NB4 (cell line): ENCODE measurements at regions not wholly inside any gene's neighbourhood (a gene's known extent, or its start where the extent isn't known, plus 50 kb on each side); places are given as distances from the start of the nearest gene placed in this dataset.

Experiments
- DNase-seq: peaks from one replicate; pipeline ENCODE4 v3.0.0; 2010; ENCODE audit warnings: low read depth
- H3K4me3 ChIP-seq: one replicate; pipeline ENCODE4 v1.5.1; 2011; ENCODE audit warnings: mild to moderate bottlenecking, low read depth, low read length, moderate library complexity
- MYC ChIP-seq: IDR thresholded peaks from 2 replicates; pipeline ENCODE4 v1.6.1; 2011; ENCODE audit warnings: low read depth, low read length
- POLR2A ChIP-seq: IDR thresholded peaks from 2 replicates; pipeline ENCODE4 v1.6.1; 2011; ENCODE audit warnings: mild to moderate bottlenecking; ENCODE audit not compliant: insufficient read length; ENCODE audit errors: extremely low read depth
- TF ChIP-seq, protein P1 (sequence below): IDR thresholded peaks from 2 replicates; pipeline ENCODE4 v1.6.1; 2011; ENCODE audit warnings: low read depth, low read length
- TF ChIP-seq, protein P2 (sequence below): IDR thresholded peaks from one replicate; pipeline ENCODE4 v1.5.1; 2012; ENCODE audit warnings: low read depth, low read length

DNA sequence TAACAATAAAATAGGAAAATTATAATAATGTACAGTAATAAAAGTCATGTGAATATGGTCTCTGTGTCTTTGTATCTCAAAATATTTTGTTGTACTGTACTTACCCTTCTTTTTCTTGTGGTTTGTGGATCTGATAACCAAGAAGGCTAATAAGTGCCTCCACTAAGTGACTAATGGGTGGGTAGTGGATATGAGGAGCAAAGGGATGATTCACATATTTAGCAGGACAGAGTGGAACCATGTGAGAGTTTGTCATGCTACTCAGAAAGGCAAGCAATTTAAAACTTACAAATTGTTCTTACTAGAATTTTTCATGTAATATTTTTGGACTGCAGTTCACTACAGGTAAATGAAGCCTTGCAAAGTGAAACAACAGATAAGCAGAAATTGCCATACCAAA lies 1241.2 kb upstream of the CDH2 start:
- TF ChIP-seq, protein P1, sequence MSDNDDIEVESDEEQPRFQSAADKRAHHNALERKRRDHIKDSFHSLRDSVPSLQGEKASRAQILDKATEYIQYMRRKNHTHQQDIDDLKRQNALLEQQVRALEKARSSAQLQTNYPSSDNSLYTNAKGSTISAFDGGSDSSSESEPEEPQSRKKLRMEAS: no peak
- TF ChIP-seq MYC (no peak), POLR2A (no peak)
- TF ChIP-seq, protein P2, sequence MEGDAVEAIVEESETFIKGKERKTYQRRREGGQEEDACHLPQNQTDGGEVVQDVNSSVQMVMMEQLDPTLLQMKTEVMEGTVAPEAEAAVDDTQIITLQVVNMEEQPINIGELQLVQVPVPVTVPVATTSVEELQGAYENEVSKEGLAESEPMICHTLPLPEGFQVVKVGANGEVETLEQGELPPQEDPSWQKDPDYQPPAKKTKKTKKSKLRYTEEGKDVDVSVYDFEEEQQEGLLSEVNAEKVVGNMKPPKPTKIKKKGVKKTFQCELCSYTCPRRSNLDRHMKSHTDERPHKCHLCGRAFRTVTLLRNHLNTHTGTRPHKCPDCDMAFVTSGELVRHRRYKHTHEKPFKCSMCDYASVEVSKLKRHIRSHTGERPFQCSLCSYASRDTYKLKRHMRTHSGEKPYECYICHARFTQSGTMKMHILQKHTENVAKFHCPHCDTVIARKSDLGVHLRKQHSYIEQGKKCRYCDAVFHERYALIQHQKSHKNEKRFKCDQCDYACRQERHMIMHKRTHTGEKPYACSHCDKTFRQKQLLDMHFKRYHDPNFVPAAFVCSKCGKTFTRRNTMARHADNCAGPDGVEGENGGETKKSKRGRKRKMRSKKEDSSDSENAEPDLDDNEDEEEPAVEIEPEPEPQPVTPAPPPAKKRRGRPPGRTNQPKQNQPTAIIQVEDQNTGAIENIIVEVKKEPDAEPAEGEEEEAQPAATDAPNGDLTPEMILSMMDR: no peak
- DNase-seq: no peak
- H3K4me3 ChIP-seq: no peak overlapping the region

DNA sequence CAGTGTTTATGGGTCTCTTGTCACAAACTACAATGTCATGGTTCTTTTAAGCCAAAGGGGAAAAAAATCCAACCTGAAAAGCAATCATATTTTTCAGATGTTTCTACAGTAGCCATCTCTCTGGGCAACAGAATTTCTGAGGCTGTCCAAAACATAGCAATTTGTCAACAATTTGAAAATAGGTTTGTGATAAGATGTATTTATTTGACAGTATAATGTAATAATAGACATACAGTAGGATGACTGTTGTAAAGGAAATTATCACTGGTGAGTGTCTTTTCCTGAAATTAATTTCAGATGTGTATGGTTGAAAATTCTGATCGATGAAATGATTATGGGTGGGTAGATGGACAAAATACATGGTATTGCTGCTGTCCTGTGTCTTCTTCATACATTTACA lies 1230.1 kb upstream of the CDH2 start:
- DNase-seq: no peak
- no peak overlapping the region for H3K4me3 ChIP-seq
- TF ChIP-seq POLR2A (no peak), MYC (no peak)
- TF ChIP-seq, protein P2: no peak
- TF ChIP-seq, protein P1: no peak

DNA sequence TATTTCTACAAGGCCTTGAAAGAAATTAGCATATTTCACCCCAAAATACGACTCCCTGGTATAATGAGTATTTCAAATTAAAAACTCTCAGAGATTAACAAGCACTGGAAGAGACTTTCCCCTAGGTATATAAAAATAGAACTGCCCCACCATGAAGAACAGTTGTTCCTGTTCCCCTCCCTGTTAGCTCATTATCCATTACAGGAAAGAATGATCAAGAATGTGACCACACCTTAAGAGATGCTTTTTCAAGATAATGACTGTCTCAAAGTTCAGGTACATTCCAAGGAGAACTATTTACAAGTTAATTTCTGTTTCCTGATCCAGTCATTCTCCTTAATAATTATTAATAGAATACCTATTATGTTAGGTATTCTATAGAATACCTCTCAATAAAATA lies 1220.6 kb upstream of the CDH2 start:
- no peak overlapping the region for H3K4me3 ChIP-seq
- no peak for DNase-seq
- TF ChIP-seq MYC (no peak), POLR2A (no peak)
- TF ChIP-seq, protein P1: no peak
- TF ChIP-seq, protein P2: no peak

DNA sequence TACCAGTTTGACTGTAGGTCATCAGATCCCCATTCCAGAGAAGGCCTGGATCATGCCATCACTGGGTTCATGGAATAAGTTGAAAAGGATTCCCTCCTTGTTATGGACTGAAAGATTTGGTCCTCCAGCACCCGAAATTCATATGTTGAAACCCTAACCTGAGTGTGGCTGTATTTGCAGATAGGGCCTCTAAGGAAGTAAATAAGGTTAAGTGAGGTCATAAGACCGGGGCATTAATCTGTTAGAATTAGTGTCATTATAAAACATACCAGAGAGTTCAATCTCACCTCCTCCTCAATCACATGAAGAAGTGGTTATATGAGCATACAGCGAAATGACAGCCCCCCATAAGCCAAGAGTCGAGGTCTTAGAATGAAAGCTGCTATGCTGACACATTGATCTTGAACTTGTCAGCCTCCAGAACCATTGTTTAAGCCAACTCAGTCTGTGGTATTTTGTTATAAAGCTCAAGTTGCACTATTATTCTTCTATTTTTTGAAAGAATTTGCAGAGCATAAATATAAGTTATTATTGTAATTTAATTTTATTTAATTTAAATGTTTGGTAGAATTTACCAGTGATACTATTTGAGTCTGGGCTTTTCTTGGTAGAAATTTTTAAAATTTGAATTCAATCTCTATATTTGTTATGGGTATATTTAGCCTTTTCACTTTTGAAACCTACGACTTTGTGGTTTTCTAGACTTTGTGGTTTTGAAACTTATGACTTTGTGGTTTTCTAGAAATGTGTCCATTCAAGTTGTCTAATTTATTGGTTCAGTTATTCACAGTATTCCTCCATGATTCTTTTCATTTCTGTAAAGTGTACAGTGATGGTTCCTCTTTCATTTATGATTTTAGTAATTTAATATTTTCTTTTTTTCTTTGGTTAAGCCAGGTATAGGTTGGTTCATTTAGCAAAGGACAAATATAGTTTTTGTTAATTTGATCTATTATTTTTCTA lies 1206.7 kb upstream of the CDH2 start:
- no peak for TF ChIP-seq MYC
- no peak for TF ChIP-seq POLR2A
- TF ChIP-seq, protein P1: no peak
- TF ChIP-seq, protein P2: no peak
- DNase-seq: no peak
- H3K4me3 ChIP-seq: no peak overlapping the region

DNA sequence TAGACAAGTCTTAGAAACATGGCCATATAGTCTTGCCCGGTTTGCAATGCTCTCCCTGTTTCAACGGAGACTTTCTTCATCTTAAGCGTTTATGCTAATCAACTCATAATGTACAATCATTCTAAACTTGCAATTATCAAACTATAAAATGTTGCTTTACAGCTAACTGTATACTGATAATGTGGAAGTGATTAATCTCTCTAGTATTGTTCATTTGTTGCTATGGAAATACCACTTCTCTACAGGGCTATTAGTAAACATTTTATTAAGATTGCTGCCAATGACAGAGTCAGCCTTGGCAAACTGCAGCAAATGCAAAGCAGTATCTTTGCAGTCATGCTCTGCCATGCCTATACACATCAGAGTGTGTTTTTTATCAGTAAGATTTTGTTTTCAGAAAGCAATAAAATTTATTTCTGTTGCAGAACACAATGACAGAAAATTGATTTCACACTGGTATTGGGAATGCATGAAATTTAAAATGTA lies 1201.8 kb upstream of the CDH2 start:
- no peak overlapping the region for H3K4me3 ChIP-seq
- TF ChIP-seq, protein P2: no peak
- no peak for TF ChIP-seq MYC
- TF ChIP-seq, protein P1: no peak
- no peak for TF ChIP-seq POLR2A
- DNase-seq: no peak
